GM12878 (cell line): ENCODE measurements at regions not wholly inside any gene's neighbourhood (a gene's known extent, or its start where the extent isn't known, plus 50 kb on each side); places are given as distances from the start of the nearest gene placed in this dataset.

Experiments used
- ATAC-seq: fragments of 200-7000 bp; cut with Tn5 transposase; 3 replicates; pipeline ENCODE4 v1.9.1; 2020; ENCODE audit warnings: mild to moderate bottlenecking, moderate library complexity
- BruUV-seq: library from RNA; stranded (reverse); fragments of 400-500 nt; replicated peaks from 2 replicates; lab custom pipeline; 2021; lab: Mats Ljungman, UMichigan
- CTCF ChIA-PET: fragments of 300-600 bp; sonication (Branson Sonifier 250); formaldehyde crosslinking; extraction: SDS; loops from one replicate; lab custom pipeline; 2021; ENCODE audit warnings: inconsistent platforms; lab: Yijun Ruan, JAX
- POLR2A ChIA-PET: fragments of 350-600 bp; formaldehyde crosslinking; extraction: SDS; loops from one replicate; lab custom pipeline; 2021; ENCODE audit warnings: inconsistent platforms; lab: Charles Lee
- RAD21 ChIA-PET: fragments of 300-600 bp; sonication (Branson Sonifier 250); formaldehyde crosslinking; loops from one replicate; lab custom pipeline; 2023; ENCODE audit warnings: antibody characterized with exemption; ENCODE audit not compliant: unreplicated experiment; lab: Charles Lee
- SMC1A ChIA-PET: fragments of 300-600 bp; sonication (Branson Sonifier 250); formaldehyde crosslinking; loops from one replicate; lab custom pipeline; 2023; ENCODE audit not compliant: unreplicated experiment, uncharacterized antibody; lab: Charles Lee
- DNase-seq: peaks from one replicate; pipeline ENCODE4 v3.0.0-alpha.2; 2011; ENCODE audit warnings: low read depth, low spot score
- FAIRE-seq: peaks from 3 replicates; lab custom pipeline; 2011; peaks lifted over from hg19 to GRCh38; lab: Jason Lieb, UNC
- H2AFZ ChIP-seq: 2 replicates; pipeline ENCODE4 v1.6.0; 2011; ENCODE audit warnings: low read depth, low read length, control low read depth; ENCODE audit not compliant: control insufficient read depth
- H3K27ac ChIP-seq: 2 replicates; pipeline ENCODE4 v1.5.1; 2011; ENCODE audit warnings: control low read depth; ENCODE audit not compliant: control insufficient read depth, insufficient read depth
- H3K27me3 ChIP-seq, 2 experiments: replicated peaks in 1 of 2; 2 replicates each; pipeline versions ENCODE4 v1.6.0 to v1.6.1; 2011; ENCODE audit warnings: low read length in 1 of 2; ENCODE audit not compliant: control insufficient read depth in 2 of 2, insufficient read depth in 2 of 2
- H3K36me3 ChIP-seq, 2 experiments: 2 replicates each; pipeline ENCODE4 v1.5.1; 2011; ENCODE audit warnings: low read length in 1 of 2; ENCODE audit not compliant: control insufficient read depth in 2 of 2, insufficient read depth in 2 of 2
- H3K4me1 ChIP-seq: 2 replicates; pipeline ENCODE4 v1.6.1; 2011; ENCODE audit warnings: mild to moderate bottlenecking, low read length, moderate library complexity, mixed read lengths; ENCODE audit not compliant: control insufficient read depth, insufficient read depth
- H3K4me2 ChIP-seq: 2 replicates; pipeline ENCODE4 v1.6.0; 2011; ENCODE audit warnings: control low read depth; ENCODE audit not compliant: control insufficient read depth, insufficient read depth
- H3K4me3 ChIP-seq: fragments of 200-600 bp; sonication (generic); 2 replicates; pipeline ENCODE4 v1.5.1; 2016
- H3K79me2 ChIP-seq: 2 replicates; pipeline ENCODE4 v1.6.0; 2011; ENCODE audit warnings: low read length; ENCODE audit not compliant: control insufficient read depth, insufficient read depth
- H3K9ac ChIP-seq: 2 replicates; pipeline ENCODE4 v1.8.0; 2011; ENCODE audit warnings: low read length, control low read depth, mixed read lengths; ENCODE audit not compliant: control insufficient read depth, insufficient read depth
- H3K9me3 ChIP-seq: replicated peaks from 3 replicates; pipeline ENCODE4 v1.5.1; 2011; ENCODE audit warnings: mild to moderate bottlenecking, low read length; ENCODE audit not compliant: control insufficient read depth, insufficient read depth
- H4K20me1 ChIP-seq: 2 replicates; pipeline ENCODE4 v1.6.0; 2011; ENCODE audit not compliant: control insufficient read depth, insufficient read depth
- BACH1 ChIP-seq: fragments of 450-650 bp; IDR thresholded peaks from 2 replicates; pipeline ENCODE4 v1.6.1; 2017; ENCODE audit warnings: mild to moderate bottlenecking, borderline replicate concordance
- BCL11A ChIP-seq: IDR thresholded peaks from 2 replicates; pipeline ENCODE4 v1.6.1; 2011; ENCODE audit warnings: low read depth, low read length
- BRCA1 ChIP-seq: IDR thresholded peaks from 2 replicates; pipeline ENCODE4 v1.6.1; 2011; ENCODE audit warnings: low read depth, low read length, improper control_type of control experiment
- CEBPB ChIP-seq, 2 experiments: fragments of 150-350 bp in 1 of 2; IDR thresholded peaks; 2 replicates each; pipeline ENCODE4 v1.6.1; 2012 to 2014; ENCODE audit warnings: low read depth in 2 of 2, low read length in 2 of 2, borderline replicate concordance in 1 of 2, inconsistent platforms in 1 of 2
- CHD4 ChIP-seq: fragments of 200-600 bp; sonication (generic); IDR thresholded peaks from 2 replicates; pipeline ENCODE4 v1.6.1; 2016; ENCODE audit warnings: mild to moderate bottlenecking
- CREM ChIP-seq: IDR thresholded peaks from 2 replicates; pipeline ENCODE4 v1.6.1; 2014; ENCODE audit warnings: antibody characterized with exemption, low read depth
- JUNB ChIP-seq: IDR thresholded peaks from 2 replicates; pipeline ENCODE4 v1.6.1; 2016; ENCODE audit warnings: antibody characterized with exemption, mild to moderate bottlenecking
- LARP7 ChIP-seq: fragments of 450-650 bp; IDR thresholded peaks from 2 replicates; pipeline ENCODE4 v1.6.1; 2017; ENCODE audit warnings: mild to moderate bottlenecking
- NFXL1 ChIP-seq: fragments of 450-650 bp; IDR thresholded peaks from 2 replicates; pipeline ENCODE4 v1.6.1; 2017; ENCODE audit warnings: antibody characterized with exemption, mild to moderate bottlenecking, borderline replicate concordance
- PAX8 ChIP-seq: fragments of 450-650 bp; IDR thresholded peaks from 2 replicates; pipeline ENCODE4 v1.6.1; 2017; ENCODE audit warnings: mild to moderate bottlenecking, moderate library complexity
- PML ChIP-seq: IDR thresholded peaks from 2 replicates; pipeline ENCODE4 v1.6.1; 2012; ENCODE audit warnings: low read length, inconsistent platforms
- RBBP5 ChIP-seq: fragments of 200-600 bp; sonication (generic); conservative IDR thresholded peaks from 2 replicates; pipeline ENCODE4 v1.6.1; 2016
- SUZ12 ChIP-seq: fragments of 200-600 bp; sonication (generic); IDR thresholded peaks from one replicate; pipeline ENCODE4 v1.6.1; 2018; ENCODE audit warnings: antibody characterized with exemption, mild to moderate bottlenecking; ENCODE audit not compliant: unreplicated experiment
- TCF3 ChIP-seq: IDR thresholded peaks from 2 replicates; pipeline ENCODE4 v1.6.1; 2012; ENCODE audit warnings: low read depth, mild to moderate bottlenecking, low read length, borderline replicate concordance; ENCODE audit not compliant: insufficient read depth
- WRNIP1 ChIP-seq: IDR thresholded peaks from 2 replicates; pipeline ENCODE4 v1.6.1; 2011; ENCODE audit warnings: low read depth, low read length, improper control_type of control experiment, borderline replicate concordance
- ZNF274 ChIP-seq: IDR thresholded peaks from one replicate; pipeline ENCODE4 v1.8.0; 2011; ENCODE audit not compliant: insufficient read length, insufficient read depth
- WGBS: methylation state at CpG from one replicate; pipeline ENCODE4 v1.1.6; 2016; ENCODE audit warnings: low lambda C conversion rate; ENCODE audit not compliant: insufficient replicate concordance, insufficient coverage; ENCODE audit errors: missing lambda C conversion rate; 5-methylcytosine and 5-hydroxymethylcytosine counted together
- in situ Hi-C: fragments of 300-500 bp; cut with MboI; formaldehyde crosslinking; loops from 9 replicates; pipeline ENCODE4 v1.14.3; 2018; ENCODE audit warnings: mixed read lengths
- intact Hi-C: fragments of 100-400 bp; cut with micrococcal nuclease; formaldehyde crosslinking; loops from one replicate; pipeline ENCODE4 v1.14.2; 2022; ENCODE audit not compliant: unreplicated experiment
- TF ChIP-seq, protein P1 (sequence below): IDR thresholded peaks from 2 replicates; pipeline ENCODE4 v1.6.1; 2012; ENCODE audit warnings: low read depth, low read length, improper control_type of control experiment
- TF ChIP-seq, protein P2 (sequence below): fragments of 450-650 bp; IDR thresholded peaks from 2 replicates; pipeline ENCODE4 v1.6.1; 2016; ENCODE audit warnings: mild to moderate bottlenecking, moderate library complexity, borderline replicate concordance
- TF ChIP-seq, protein P3 (sequence below): fragments of 450-650 bp; IDR thresholded peaks from 2 replicates; pipeline ENCODE4 v1.6.1; 2017; ENCODE audit warnings: borderline replicate concordance
- TF ChIP-seq, protein P4 (sequence below): IDR thresholded peaks from 2 replicates; pipeline ENCODE4 v1.6.1; 2011; ENCODE audit warnings: low read depth, low read length, improper control_type of control experiment, borderline replicate concordance

DNA sequence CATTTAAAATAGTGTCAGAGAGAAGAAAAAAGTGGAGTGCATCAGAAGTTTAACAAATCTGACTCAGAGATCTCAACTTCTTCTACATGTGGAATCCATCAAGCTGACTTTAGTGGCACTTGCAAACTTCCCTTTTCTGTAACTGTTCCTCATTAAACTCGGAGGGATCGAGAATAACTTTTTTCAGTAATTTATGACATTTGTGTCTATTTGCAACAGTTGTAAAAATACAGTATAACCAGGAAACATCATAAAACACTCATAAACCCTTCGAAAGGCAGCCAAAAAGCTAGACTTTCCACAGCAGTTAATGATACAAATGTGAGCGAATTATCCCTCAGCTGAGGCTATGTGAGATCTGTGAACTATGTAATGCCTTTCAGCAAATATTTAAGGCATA lies 1936.8 kb upstream of the SEL1L start:
- no peak for DNase-seq
- WGBS = 1% methylated on average over 4 of the region's 4 CpGs
- ChIA-PET POLR2A (no interaction called here), RAD21 (no interaction called here), CTCF (interaction anchor here (1.5 to 1.8 kb wide), 2 partner anchors 10 to 11 kb away, joined by 4 to 7 read pairs; no protein-coding TSS in a partner anchor), SMC1A (no interaction called here)
- in situ Hi-C loops (loop anchor here (25.0 kb wide), 1 partner anchor 1483 kb away; no protein-coding TSS in a partner anchor), intact Hi-C loops (no loop called here)
- FAIRE-seq = no peak
- Histone ChIP-seq H3K4me1 (no peaks in the 10 kb centered on the region), H3K4me2 (no peak overlapping the region), H3K4me3 (no peak overlapping the region), H3K27ac (no peak overlapping the region), H4K20me1 (no peaks in the 10 kb centered on the region), H3K9me3 (no peaks in the 10 kb centered on the region), H3K27me3 (no peaks in the 10 kb centered on the region), H3K79me2 (no peaks in the 10 kb centered on the region), H3K9ac (no peak overlapping the region), H2AFZ (no peak overlapping the region), H3K36me3 (no peaks in the 10 kb centered on the region)
- BruUV-seq = no TSS peak
- ATAC-seq = no peak
- TF ChIP-seq CEBPB (IDR thresholded peaks at IDR 0.05; ENCODE audit: borderline replicate concordance in 1 of 2, low read depth in 2 of 2, low read length in 2 of 2) (no peak), NFXL1 (no peak), RBBP5 (no peak), BCL11A (no peak), PML (no peak), BACH1 (no peak), ZNF274 (no peak), CHD4 (no peak), BRCA1 (no peak), LARP7 (no peak), JUNB (no peak), PAX8 (no peak), TCF3 (no peak), WRNIP1 (no peak), SUZ12 (no peak), CREM (no peak)
- TF ChIP-seq, protein P1, sequence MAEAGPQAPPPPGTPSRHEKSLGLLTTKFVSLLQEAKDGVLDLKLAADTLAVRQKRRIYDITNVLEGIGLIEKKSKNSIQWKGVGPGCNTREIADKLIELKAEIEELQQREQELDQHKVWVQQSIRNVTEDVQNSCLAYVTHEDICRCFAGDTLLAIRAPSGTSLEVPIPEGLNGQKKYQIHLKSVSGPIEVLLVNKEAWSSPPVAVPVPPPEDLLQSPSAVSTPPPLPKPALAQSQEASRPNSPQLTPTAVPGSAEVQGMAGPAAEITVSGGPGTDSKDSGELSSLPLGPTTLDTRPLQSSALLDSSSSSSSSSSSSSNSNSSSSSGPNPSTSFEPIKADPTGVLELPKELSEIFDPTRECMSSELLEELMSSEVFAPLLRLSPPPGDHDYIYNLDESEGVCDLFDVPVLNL = no peak
- TF ChIP-seq, protein P2, sequence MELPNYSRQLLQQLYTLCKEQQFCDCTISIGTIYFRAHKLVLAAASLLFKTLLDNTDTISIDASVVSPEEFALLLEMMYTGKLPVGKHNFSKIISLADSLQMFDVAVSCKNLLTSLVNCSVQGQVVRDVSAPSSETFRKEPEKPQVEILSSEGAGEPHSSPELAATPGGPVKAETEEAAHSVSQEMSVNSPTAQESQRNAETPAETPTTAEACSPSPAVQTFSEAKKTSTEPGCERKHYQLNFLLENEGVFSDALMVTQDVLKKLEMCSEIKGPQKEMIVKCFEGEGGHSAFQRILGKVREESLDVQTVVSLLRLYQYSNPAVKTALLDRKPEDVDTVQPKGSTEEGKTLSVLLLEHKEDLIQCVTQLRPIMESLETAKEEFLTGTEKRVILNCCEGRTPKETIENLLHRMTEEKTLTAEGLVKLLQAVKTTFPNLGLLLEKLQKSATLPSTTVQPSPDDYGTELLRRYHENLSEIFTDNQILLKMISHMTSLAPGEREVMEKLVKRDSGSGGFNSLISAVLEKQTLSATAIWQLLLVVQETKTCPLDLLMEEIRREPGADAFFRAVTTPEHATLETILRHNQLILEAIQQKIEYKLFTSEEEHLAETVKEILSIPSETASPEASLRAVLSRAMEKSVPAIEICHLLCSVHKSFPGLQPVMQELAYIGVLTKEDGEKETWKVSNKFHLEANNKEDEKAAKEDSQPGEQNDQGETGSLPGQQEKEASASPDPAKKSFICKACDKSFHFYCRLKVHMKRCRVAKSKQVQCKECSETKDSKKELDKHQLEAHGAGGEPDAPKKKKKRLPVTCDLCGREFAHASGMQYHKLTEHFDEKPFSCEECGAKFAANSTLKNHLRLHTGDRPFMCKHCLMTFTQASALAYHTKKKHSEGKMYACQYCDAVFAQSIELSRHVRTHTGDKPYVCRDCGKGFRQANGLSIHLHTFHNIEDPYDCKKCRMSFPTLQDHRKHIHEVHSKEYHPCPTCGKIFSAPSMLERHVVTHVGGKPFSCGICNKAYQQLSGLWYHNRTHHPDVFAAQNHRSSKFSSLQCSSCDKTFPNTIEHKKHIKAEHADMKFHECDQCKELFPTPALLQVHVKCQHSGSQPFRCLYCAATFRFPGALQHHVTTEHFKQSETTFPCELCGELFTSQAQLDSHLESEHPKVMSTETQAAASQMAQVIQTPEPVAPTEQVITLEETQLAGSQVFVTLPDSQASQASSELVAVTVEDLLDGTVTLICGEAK = no peak
- TF ChIP-seq, protein P3, sequence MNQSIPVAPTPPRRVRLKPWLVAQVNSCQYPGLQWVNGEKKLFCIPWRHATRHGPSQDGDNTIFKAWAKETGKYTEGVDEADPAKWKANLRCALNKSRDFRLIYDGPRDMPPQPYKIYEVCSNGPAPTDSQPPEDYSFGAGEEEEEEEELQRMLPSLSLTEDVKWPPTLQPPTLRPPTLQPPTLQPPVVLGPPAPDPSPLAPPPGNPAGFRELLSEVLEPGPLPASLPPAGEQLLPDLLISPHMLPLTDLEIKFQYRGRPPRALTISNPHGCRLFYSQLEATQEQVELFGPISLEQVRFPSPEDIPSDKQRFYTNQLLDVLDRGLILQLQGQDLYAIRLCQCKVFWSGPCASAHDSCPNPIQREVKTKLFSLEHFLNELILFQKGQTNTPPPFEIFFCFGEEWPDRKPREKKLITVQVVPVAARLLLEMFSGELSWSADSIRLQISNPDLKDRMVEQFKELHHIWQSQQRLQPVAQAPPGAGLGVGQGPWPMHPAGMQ = no peak
- TF ChIP-seq, protein P4, sequence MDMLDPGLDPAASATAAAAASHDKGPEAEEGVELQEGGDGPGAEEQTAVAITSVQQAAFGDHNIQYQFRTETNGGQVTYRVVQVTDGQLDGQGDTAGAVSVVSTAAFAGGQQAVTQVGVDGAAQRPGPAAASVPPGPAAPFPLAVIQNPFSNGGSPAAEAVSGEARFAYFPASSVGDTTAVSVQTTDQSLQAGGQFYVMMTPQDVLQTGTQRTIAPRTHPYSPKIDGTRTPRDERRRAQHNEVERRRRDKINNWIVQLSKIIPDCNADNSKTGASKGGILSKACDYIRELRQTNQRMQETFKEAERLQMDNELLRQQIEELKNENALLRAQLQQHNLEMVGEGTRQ = no peak
